ENCODE measurements at regions not wholly inside any gene's neighbourhood (a gene's known extent, or its start where the extent isn't known, plus 50 kb on each side); places are given as distances from the start of the nearest gene placed in this dataset.

- no peak for TF ChIP-seq PBX3 (IDR thresholded peaks at IDR 0.05)
- TF ChIP-seq TEAD4 (IDR thresholded peaks at IDR 0.05; ENCODE audit: borderline replicate concordance, insufficient read depth) = no peak
- TF ChIP-seq CTCF (IDR thresholded peaks at IDR 0.05) = no peak
- no peak for TF ChIP-seq MAX (IDR thresholded peaks at IDR 0.05; ENCODE audit: low read depth)
- TF ChIP-seq SIN3A (IDR thresholded peaks at IDR 0.05; ENCODE audit: borderline replicate concordance, low read depth, low read length) = no peak
- TF ChIP-seq YY1 (IDR thresholded peaks at IDR 0.05; ENCODE audit: low read depth) = no peak
- TF ChIP-seq NFIC (IDR thresholded peaks at IDR 0.05; ENCODE audit: borderline replicate concordance) = no peak
- TF ChIP-seq FOXJ3 (CRISPR knock-in tag; IDR thresholded peaks at IDR 0.05) = no peak
- no peak for TF ChIP-seq IRF3 (IDR thresholded peaks at IDR 0.05; ENCODE audit: low read depth, low read length)
- no peak for TF ChIP-seq FOXM1 (IDR thresholded peaks at IDR 0.05; ENCODE audit: low read depth)
- TF ChIP-seq EZH2phosphoT487 (IDR thresholded peaks at IDR 0.05; ENCODE audit: borderline replicate concordance, low read depth) = no peak
- TF ChIP-seq RFX5 (IDR thresholded peaks at IDR 0.05; ENCODE audit: low read length) = no peak
- no peak for TF ChIP-seq EP300 (IDR thresholded peaks at IDR 0.05; ENCODE audit: borderline replicate concordance in 1 of 2, low read depth in 1 of 2, low read length in 1 of 2)
These were observed 109.2 kb downstream of the ZNF467 start for GRCh38 chr7:149664176-149664575.
